ENCODE measurements at regions not wholly inside any gene's neighbourhood (a gene's known extent, or its start where the extent isn't known, plus 50 kb on each side); places are given as distances from the start of the nearest gene placed in this dataset.

DNA sequence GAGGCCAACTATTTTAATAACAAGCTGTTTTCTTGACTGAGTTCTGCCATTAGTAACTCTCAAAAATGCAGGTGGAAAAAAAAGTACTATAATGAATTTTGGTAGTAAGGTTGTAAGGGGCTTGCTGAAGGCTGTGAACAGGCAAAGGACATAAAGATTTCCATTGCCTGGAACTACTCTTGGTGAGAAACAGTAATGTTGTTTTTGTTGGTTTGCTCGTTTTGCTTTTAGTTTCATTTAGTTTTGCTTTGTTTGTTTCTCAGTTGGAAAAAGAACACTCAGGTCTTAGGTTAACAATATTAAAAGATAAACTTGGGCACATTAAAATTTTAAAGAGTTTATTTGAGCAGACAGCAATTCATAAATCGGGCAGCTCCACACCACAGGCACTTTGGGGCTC, 824.5 kb upstream of the HTR2C start:
- no peaks in the 10 kb centered on the region for H3K36me3 ChIP-seq
- intact Hi-C loops (cut with DNase I): no loop called here
- H3K27ac ChIP-seq: no peak overlapping the region
- no peak for ATAC-seq
- no peaks in the 10 kb centered on the region for H3K4me1 ChIP-seq
- DNase-seq: no peak
- no peaks in the 10 kb centered on the region for H3K27me3 ChIP-seq
- H3K9me3 ChIP-seq: no peaks in the 10 kb centered on the region
- H3K4me3 ChIP-seq: no peak overlapping the region
- TF ChIP-seq, protein P1, sequence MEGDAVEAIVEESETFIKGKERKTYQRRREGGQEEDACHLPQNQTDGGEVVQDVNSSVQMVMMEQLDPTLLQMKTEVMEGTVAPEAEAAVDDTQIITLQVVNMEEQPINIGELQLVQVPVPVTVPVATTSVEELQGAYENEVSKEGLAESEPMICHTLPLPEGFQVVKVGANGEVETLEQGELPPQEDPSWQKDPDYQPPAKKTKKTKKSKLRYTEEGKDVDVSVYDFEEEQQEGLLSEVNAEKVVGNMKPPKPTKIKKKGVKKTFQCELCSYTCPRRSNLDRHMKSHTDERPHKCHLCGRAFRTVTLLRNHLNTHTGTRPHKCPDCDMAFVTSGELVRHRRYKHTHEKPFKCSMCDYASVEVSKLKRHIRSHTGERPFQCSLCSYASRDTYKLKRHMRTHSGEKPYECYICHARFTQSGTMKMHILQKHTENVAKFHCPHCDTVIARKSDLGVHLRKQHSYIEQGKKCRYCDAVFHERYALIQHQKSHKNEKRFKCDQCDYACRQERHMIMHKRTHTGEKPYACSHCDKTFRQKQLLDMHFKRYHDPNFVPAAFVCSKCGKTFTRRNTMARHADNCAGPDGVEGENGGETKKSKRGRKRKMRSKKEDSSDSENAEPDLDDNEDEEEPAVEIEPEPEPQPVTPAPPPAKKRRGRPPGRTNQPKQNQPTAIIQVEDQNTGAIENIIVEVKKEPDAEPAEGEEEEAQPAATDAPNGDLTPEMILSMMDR (IDR thresholded peaks at IDR 0.05): no peak

- no peak overlapping the region for H3K4me3 ChIP-seq
- H3K27me3 ChIP-seq: no peaks in the 10 kb centered on the region
- TF ChIP-seq, protein P1 (IDR thresholded peaks at IDR 0.05): no peak
- H3K27ac ChIP-seq: no peak overlapping the region
- H3K36me3 ChIP-seq: no peaks in the 10 kb centered on the region
- no peaks in the 10 kb centered on the region for H3K9me3 ChIP-seq
- H3K4me1 ChIP-seq: no peaks in the 10 kb centered on the region
- no peak for DNase-seq
- intact Hi-C loops (cut with DNase I): no loop called here
- ATAC-seq: no peak
Measured at GRCh38 chrX:113747274-113747973, 836.5 kb upstream of the HTR2C start.

- DNase-seq: no peak
- H3K4me3 ChIP-seq: no peak overlapping the region
- TF ChIP-seq, protein P1 (IDR thresholded peaks at IDR 0.05): no peak
- no peak overlapping the region for H3K27ac ChIP-seq
- intact Hi-C loops (cut with DNase I): no loop called here
- H3K9me3 ChIP-seq: no peaks in the 10 kb centered on the region
- H3K4me1 ChIP-seq: no peaks in the 10 kb centered on the region
- no peaks in the 10 kb centered on the region for H3K36me3 ChIP-seq
- ATAC-seq: no peak
- no peaks in the 10 kb centered on the region for H3K27me3 ChIP-seq
Measured at GRCh38 chrX:113743069-113743468, 840.8 kb upstream of the HTR2C start.

- H3K36me3 ChIP-seq: no peaks in the 10 kb centered on the region
- H3K4me1 ChIP-seq: no peaks in the 10 kb centered on the region
- intact Hi-C loops (cut with DNase I): no loop called here
- TF ChIP-seq, protein P1 (IDR thresholded peaks at IDR 0.05): no peak
- H3K27ac ChIP-seq: no peak overlapping the region
- no peak overlapping the region for H3K4me3 ChIP-seq
- no peaks in the 10 kb centered on the region for H3K9me3 ChIP-seq
- no peaks in the 10 kb centered on the region for H3K27me3 ChIP-seq
- DNase-seq (no peak), ATAC-seq (no peak)
Measured at GRCh38 chrX:113741744-113742143, 842.1 kb upstream of the HTR2C start.

DNA sequence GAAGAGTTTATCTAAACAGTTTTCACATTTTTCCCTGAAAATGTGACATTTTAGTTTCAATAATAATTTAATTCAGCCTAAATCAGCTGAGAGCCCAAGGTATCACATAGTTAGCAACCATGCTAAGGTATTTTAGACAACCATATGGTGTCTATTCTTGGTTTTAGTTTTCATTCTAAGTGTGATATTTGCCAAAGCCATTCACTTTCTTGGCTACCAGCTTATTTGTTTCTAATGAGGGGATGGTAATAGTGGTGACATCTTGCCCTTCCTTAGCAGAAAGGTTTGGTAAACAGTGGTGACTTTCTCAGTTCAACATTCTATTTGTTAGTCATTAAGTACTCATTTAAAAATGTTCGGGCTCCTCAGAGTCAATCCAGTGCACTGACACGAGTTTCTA, 854.9 kb upstream of the HTR2C start:
- H3K9me3 ChIP-seq: peaks cover 0 to 5% of the 10 kb centered on the region in 2 donors
- H3K27me3 ChIP-seq: no peaks in the 10 kb centered on the region
- no peaks in the 10 kb centered on the region for H3K36me3 ChIP-seq
- H3K4me3 ChIP-seq: no peak overlapping the region
- intact Hi-C loops (cut with DNase I): no loop called here
- H3K27ac ChIP-seq: no peak overlapping the region
- no peak for ATAC-seq
- no peak for DNase-seq
- H3K4me1 ChIP-seq: no peaks in the 10 kb centered on the region
- TF ChIP-seq, protein P1 (IDR thresholded peaks at IDR 0.05): no peak

Data from left lung (tissue), 4 donors.